ENCODE measurements at regions not wholly inside any gene's neighbourhood (a gene's known extent, or its start where the extent isn't known, plus 50 kb on each side); places are given as distances from the start of the nearest gene placed in this dataset.

DNA sequence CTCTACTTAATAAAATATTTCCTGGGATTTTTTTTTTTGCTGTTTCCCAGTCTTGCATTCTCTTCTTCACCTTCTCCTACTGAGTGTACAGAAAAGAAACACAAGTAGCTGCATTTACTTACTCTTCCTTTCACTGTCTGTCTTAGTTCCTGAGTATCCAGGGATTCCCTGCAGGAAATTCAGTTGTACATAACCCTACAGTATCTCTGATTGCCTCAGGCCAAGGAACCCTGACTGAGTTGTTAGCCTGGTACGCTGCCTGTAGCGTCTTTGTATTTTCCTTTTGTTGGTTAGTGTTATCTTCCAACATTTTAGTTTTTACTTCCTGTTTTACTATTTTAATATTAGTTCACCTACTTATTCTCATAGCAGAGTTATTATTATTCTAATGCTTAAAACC is 142.5 kb upstream of the ROBO1 start:
- no peak for DNase-seq

- DNase-seq: no peak
Measured at GRCh38 chr3:79906106-79906505, 138.3 kb upstream of the ROBO1 start.

DNA sequence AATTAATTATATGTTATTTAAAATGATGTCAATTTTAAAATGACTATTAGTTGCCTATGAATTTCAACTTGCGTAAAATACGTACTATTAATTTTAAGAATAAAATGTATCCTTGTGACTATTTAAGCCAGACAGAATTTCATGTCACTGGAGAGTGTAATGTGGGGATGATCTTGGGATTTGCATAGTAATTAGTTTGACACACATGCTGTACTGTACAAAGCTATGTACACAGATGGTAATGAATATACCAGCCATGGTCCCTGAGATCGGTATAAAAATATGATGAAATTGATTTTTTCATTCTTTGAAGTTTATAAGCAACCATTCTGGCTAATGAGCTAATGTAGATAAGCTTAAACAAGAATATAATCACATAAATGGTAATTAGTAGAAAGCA is 134.4 kb upstream of the ROBO1 start:
- DNase-seq: no peak

DNA sequence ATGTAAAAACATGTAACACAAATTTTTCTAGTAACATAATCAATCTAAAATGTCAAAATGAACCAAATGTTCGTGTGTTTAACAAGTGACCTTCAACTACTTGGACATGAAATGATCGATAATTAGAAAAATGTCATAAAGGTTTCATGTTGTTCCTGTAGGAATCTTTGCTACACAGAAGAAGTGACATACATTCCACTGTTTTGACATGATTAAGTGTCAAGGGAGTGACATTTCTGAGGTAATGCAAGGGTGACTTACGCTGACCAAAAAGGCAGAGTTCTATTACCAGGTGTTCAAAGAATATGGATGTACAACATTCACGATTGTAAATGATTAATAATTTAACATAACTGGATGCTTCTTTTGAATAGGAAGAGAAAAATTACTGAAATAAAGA is 131.1 kb upstream of the ROBO1 start:
- no peak for DNase-seq

DNA sequence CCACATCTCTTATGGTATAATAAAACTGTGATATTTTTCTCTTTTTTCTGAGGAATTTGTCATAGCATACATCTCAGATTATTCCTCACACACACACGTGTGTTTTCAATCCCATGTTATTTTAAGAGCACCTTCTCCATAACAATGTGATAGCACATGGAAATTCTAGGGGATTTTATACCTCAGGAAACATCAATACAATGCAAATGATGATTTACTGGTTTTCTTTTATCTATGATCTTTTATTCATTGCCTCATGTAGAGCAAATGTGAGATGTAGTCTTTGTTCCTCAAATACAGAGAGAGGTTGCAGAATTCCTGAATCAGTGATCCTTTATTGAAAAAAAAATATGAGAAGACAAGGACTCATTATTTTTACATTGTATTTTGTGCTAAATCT is 128.3 kb upstream of the ROBO1 start:
- no peak for DNase-seq

DNA sequence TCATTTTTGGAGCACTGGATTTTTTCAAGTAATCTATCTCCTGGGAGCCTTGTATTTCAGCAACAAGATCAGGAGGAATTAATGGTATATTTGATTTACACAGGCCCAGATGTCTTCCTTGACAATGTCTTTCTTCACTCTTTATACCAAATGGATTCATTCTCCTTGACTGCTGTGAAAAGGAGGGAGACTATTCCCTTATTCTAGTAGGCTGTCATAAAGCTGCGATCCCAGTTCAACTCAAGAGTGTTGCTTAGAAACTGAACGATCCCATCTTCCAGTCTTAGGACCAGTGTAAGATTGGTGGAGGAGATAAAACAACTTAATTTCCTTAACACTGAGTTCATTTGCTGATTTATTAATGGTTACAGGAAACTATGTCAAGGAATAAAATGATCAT is 119.4 kb upstream of the ROBO1 start:
- DNase-seq: no peak

DNA sequence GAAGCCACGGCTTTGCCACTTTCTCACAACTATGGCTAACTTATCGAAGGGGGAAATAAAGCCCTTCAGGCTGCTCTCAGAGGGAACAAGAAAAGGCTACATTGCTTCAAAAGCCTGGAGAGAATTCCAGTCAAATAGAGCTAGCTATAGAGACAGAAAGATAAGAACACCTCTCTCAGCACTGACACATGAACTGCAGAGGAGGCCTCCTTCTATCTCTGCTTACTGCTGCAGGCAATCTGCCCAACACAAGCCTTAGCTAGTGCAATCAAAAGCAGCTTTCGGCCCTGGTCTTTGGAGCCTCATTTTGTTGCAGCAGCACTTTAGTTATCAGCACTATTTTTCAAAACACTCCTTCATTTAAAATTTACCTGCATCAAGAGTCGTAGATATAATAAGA is 118.4 kb upstream of the ROBO1 start:
- no peak for DNase-seq

DNA sequence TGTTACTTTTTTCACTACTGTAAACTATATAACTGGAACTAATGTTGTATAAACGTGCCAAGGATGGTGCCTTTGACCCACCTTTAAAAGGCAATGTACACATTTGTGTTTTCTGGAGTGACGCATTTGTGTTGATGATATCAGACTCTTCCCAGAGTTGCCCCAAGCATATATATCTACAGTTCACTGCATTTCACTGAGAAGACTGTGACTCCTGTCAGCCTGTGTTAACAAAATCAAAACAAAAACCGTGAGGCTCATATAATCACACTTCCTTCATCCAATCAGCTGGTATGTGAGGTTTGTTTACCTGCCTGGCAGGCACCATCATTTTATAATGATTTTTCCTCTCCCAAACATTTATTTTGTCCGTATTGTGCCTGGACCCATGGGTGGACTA is 117.6 kb upstream of the ROBO1 start:
- DNase-seq: no peak

DNA sequence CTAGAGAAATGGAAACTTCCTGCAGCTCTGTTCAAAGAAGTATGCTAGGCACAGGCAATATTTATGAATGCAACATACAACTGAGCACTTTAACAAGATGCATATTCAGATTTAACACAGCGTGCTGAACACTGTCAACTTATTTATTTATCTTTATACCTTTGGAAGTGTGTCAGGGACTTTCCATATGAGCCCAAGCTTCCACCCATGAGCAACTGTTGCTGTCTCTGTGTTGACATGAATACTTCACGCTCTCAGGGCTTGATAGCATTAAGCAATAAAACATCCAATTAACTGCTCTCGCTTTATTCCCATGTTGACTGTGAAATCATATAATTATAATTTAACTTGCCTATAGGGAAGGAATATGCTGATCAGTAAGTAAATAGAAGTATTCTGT is 116.6 kb upstream of the ROBO1 start:
- DNase-seq: no peak

DNA sequence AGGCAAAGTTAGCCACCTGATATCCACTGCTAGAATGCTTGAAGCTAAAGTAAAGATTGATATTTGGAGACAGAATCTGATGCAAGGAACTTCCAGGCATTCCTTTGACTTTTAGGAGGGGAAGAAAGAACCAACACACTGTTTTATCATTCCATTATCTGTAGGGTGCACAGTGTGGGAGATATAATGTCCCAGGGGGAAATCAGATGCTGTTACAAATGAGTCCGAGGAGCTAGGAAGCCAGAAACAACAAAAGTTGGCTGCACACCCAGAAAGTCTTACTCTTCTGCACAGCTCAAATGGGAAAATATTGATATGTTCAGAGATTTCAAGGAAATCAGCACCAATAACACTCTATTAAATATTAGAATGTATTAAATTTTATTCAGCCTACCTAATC is 113.6 kb upstream of the ROBO1 start:
- DNase-seq: no peak

DNA sequence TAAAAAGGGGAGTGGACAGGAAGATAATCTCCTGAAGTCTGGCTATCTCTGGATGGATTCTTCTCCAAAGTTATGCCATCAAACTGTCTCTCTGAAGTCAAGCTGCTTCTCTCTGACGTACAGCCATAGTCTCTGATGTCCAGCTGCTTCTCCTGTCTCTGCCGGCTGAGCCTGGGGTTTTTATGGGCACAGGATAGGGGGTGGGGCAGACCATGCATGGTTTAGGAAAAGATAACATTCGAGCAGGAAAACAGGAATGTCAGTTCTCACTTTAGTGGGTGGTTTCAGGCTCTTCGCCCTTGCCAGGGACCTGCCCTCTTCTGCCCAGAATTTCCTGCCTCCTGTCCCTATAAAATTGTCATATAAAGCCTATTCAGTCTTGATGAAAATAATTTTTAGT is 110.9 kb upstream of the ROBO1 start:
- DNase-seq: no peak

- DNase-seq: no peak
Measured at GRCh38 chr3:79874646-79875045, 106.8 kb upstream of the ROBO1 start.

DNA sequence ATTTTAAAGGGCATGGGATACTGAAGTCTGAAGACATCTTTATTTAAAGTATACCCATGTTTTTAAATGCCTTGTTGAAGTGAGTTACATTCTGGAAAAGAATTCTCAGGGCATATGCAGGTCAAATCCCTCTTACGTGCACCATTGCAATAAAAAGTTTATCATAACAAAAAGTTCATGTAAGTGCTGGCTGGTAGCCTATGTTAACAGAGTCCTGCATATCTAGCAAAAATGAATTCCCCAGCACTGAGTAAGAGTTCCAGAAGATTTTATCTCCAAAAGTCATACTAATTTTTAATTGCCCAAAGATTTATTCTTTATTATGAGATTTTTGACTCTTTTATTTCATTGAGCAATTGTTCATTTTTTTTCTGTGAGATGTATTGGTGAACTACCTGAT is 104.7 kb upstream of the ROBO1 start:
- DNase-seq: no peak

DNA sequence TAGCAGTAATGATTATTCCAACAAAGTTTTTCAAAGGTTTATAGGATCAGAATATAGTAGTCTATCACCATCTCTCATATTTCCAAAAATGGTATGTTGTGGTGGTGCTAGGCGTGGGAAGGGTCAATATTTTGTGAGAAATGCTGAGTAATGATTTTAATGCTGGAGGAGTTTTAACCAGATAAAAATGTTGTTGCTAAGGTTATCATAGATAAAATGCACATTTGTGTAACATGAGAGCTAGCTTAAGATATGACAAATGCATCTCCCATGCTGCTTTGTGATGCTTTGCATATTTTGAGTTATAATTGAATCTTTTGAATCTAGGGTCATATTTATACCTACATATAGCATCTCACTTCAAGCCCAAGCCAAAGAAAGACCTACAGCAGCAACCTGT is 103.9 kb upstream of the ROBO1 start:
- DNase-seq: no peak

GRCh38 chr3:79870313-79870620 is 102.5 kb upstream of the ROBO1 start:
- no peak for DNase-seq

- no peak for DNase-seq
Measured at GRCh38 chr3:79869461-79870312, 101.9 kb upstream of the ROBO1 start.

GRCh38 chr3:79866162-79866561 is 98.4 kb upstream of the ROBO1 start:
- DNase-seq: no peak

- DNase-seq: no peak
Measured at GRCh38 chr3:79864077-79864476, 96.3 kb upstream of the ROBO1 start.

GRCh38 chr3:79848876-79849275 is 81.1 kb upstream of the ROBO1 start:
- no peak for DNase-seq

DNA sequence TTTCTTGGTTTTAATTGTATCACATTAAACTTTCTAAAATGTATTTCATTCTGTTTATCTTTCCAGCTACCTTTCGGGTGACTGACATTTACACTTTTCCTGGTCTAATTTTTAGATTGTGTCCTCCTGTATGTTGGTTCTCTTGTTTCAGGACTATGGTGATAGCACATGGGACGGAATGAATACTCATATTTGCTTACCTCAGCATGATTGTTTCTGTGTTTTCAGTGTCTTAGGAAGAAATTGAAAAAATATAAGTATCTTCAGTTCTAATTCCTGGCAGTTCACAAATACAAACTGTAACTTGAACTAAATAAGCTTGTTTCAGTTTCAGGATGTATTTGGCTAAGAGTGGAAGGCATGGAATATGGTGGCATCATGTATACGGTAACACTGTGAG is 80.1 kb upstream of the ROBO1 start:
- DNase-seq: no peak

DNA sequence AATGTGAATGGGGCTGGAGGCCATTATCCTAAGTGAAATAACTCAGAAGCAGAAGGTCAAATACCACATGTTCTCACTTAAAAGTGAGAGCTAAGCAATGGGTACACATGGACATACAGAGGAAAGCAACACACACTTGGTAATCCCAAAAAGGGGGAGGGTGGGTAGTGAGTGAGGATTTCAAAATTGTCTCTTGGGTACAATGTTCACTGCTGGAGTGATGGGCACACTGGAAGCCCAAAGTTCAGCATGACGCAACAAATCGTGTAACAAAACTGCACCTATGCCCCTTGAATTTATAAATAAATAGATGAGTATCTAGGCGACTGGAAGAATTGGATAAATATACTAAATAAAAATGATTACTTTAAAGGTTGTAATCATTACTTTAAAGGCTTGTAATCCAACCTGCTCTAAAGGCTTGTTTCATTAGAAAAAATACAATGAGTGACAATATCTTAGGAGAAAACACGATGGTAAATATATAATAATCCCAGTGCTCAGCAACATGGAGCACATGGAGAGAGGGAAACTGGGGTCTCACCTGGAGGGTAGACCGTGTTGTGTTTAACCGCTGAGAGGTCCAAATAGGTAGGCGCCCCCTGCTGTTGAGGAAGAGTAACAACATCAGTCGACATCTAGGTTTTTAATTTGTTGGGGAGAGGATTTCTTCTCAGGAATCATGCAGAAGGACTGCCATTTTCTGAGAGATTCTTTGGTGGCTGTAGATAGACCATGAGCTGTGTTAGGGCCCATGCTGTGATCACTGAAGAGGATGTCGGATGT is 78.5 kb upstream of the ROBO1 start:
- DNase-seq: no peak

- DNase-seq: no peak
Measured at GRCh38 chr3:79845546-79845945, 77.7 kb upstream of the ROBO1 start.

- no peak for DNase-seq
Measured at GRCh38 chr3:79844176-79844575, 76.4 kb upstream of the ROBO1 start.

DNA sequence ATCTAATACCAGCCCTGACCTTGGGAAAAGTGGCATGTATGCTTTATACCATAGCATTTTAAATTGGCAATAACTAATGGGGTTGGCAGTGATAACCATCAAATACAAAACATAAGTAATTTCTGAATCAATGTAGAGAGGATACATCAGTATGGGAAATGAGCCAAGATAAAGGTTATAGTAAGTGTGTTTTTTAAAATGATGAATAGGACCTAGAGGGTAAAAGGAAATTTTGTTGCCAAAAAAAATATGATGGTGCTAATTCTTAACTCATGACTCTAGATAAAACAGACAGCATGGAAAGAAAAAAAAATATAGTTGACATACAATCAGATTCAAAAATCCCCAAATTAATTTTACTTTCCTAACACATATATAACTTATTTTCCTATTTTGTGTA is 75.4 kb upstream of the ROBO1 start:
- no peak for DNase-seq

DNA sequence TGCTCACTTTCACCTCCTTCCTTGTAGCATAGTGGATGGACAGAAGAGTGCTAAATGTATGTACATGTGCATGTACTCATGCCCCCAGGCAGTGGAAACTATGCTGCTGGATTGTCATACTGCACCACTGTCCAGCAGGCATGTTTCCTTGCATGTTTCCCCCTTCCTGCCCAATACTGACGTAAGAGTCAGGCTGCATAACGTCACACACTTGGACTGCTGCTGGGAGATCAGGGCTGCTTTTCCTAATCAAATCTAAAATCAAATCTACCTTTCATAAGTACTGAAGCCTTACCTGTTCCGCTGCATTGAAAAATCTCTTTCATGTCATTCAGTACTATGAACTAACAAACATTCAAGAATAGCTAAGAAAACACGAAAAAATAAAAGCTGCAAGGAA is 67.9 kb upstream of the ROBO1 start:
- DNase-seq: no peak
